Hepatocyte (in vitro differentiated cells): ENCODE measurements at regions not wholly inside any gene's neighbourhood (a gene's known extent, or its start where the extent isn't known, plus 50 kb on each side); places are given as distances from the start of the nearest gene placed in this dataset.

Experiments
- EZH2 ChIP-seq: fragments of 200-600 bp; sonication (generic); IDR thresholded peaks from 2 replicates; pipeline ENCODE4 v1.6.1; 2016; ENCODE audit warnings: antibody characterized with exemption, mild to moderate bottlenecking, borderline replicate concordance
- TF ChIP-seq, protein P1 (sequence below): fragments of 200-600 bp; sonication (generic); IDR thresholded peaks from 2 replicates; pipeline ENCODE4 v1.5.1; 2016; ENCODE audit warnings: antibody characterized with exemption, mild to moderate bottlenecking; ENCODE audit not compliant: poor library complexity

DNA sequence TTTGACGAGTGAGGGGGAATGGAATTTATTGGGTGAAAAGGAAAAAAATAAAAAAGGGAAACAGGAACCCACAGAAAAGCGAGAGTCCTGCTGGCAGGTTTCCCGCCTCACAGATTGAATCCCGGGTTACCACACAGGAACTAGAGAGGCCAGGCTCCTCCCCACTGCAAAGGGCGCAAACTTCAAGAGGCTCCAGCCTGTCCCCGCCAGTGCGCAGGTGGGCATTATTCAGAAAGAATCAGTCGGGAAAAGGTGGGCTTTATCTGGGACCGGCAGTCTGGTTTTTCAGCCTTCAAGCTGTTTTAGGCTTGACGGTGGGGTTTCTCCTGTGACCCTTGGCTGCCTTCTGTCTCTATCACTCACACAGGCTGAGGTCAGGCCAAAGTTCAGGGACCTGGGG, 1496.8 kb downstream of the RPA4 start:
- TF ChIP-seq, protein P1, sequence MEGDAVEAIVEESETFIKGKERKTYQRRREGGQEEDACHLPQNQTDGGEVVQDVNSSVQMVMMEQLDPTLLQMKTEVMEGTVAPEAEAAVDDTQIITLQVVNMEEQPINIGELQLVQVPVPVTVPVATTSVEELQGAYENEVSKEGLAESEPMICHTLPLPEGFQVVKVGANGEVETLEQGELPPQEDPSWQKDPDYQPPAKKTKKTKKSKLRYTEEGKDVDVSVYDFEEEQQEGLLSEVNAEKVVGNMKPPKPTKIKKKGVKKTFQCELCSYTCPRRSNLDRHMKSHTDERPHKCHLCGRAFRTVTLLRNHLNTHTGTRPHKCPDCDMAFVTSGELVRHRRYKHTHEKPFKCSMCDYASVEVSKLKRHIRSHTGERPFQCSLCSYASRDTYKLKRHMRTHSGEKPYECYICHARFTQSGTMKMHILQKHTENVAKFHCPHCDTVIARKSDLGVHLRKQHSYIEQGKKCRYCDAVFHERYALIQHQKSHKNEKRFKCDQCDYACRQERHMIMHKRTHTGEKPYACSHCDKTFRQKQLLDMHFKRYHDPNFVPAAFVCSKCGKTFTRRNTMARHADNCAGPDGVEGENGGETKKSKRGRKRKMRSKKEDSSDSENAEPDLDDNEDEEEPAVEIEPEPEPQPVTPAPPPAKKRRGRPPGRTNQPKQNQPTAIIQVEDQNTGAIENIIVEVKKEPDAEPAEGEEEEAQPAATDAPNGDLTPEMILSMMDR = no peak
- no peak for TF ChIP-seq EZH2
